Fibroblast of peridontal ligament (primary cell): ENCODE measurements at regions not wholly inside any gene's neighbourhood (a gene's known extent, or its start where the extent isn't known, plus 50 kb on each side); places are given as distances from the start of the nearest gene placed in this dataset.

Source experiments
- DNase-seq: peaks from one replicate; pipeline ENCODE4 v3.0.0-alpha.2; 2010; ENCODE audit errors: extremely low read depth

DNA sequence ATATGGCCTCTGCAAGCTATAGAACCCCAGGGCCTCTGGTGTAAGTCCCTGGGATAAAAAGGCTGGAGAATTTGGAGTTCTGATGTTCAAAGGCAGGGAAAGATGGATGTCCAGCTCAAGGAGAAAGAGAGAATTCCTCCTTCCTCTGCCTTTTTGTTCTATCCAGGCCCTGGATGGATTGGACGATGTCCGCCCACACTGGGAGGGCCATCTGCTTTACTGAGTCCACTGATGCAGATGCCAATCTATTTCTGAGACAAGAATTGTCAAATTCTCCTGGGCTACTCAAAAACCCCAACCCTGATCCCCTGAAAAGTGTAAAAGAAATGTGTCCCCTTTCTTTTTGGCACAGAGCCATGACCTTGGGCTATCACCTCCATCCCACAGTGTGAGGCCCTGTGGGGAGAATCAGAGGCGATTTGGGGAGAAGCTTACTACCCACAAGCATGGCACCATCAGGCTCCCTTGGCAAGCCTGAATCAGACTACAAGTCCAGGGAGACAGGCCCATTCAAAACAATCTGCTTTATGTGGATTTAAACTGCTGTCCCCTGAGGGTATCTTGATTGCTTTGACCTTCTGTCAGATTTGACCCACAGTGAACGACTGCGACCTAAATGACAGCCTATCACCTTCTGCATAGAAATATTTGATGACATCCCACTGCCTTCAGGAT lies 334.0 kb downstream of the NUAK1 start:
- no peak for DNase-seq

- no peak for DNase-seq
Observed at GRCh38 chr12:105805730-105806399, 332.9 kb downstream of the NUAK1 start.

DNA sequence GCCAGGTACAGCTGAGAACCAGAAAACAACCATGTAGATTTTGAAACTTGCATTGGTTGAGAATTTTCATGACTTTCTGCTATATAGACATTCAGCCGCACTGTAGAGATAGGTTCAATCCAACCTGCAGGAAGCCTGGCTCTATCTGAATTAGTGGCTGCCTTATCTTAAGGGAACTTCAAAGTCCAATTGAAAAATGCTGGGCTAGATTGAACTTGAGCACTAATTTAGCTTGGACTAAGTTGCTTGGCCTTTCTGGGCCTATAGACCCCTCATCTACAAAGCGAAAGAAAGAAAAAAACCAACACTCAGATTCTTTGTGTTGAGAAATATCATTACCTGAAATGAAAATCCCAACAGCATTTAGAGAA lies 332.4 kb downstream of the NUAK1 start:
- DNase-seq = no peak

DNA sequence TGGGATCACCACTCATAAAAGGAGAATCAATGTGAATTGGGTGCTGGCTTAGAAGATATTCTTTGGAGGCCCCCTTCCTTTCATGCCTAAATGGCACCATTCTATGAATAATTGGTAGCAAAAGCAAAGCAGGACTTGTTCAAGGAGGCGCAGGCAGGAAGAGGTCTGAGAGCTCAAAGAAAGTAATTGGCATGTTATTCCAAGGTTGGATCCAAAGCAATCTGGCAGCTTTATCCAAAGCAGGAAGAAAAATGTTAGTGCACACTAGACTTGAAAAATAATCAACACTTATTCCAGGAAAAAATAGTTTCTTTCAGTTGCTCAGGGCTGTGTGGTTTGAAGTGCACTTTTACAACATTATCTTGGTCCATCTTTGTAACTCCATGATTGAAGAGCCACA lies 326.4 kb downstream of the NUAK1 start:
- DNase-seq = no peak

DNA sequence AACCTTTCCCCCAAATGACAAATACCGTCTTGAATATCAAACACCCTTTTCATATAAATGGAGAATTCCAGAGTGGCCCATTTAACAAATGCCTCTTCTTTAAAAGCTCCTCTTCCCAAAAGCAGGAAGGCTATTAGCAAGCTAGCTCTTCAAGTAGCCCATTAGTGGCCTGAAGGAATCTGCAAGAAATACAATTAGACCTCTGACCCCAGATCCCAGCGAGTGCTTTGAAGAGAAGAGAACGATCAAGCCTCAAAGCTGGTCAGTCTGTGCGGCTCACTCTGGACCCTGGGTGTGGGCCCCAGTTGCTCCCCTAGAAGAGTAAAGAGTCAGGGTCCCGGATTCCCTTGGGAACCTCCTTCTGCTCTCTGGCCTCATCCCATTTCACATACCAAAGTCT lies 325.6 kb downstream of the NUAK1 start:
- DNase-seq = no peak

GRCh38 chr12:105814283-105814682 lies 324.5 kb downstream of the NUAK1 start:
- DNase-seq = no peak

GRCh38 chr12:105819549-105819948 lies 319.2 kb downstream of the NUAK1 start:
- no peak for DNase-seq

GRCh38 chr12:105820429-105821125 lies 318.2 kb downstream of the NUAK1 start:
- DNase-seq = peak; percentile 2

DNA sequence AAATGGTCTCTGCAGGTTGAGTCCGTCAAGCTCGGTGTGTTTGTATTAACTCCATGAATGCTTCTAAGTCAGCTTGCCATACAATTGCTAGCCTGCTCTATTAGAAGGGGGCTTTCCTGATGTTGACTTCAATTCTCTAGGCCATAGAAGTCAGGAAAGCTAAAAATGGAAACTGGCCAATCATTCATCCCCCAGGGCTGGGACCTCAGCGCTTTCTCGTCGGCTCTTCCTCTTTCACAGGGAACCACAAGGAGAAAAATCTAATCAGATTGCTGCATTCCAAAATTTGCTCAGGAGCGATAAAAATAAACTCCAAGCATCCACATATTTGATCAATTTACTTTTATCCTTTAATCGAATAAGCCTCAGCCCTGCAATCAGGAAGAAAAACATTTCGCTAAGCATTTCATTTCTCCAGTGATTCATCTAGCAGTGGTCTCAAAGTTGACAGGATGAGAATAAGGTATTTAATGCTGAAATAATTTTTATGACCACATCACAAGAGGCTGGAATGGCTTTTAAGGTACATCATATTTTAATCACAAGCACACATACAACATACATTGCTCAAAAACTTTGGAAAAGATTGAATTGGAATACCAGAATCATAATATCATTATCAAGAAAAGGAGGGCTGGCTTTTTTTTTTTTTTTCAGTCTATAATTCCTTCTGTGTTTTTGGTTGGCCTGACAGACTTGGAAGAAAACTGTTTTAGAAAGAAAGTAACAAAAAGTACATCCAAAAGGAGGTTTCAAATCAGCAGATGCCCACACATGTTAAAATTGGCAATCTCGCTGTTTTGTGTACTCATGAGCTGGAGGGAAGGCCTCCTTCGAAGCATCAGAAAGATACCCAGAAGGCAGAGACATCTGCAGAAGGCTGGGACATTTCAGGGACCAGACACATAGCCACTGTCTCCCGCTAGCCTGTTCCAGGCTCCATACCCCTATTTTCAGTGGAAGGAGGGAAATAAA lies 316.3 kb downstream of the NUAK1 start:
- DNase-seq = no peak

- no peak for DNase-seq
Observed at GRCh38 chr12:105823810-105824209, 314.9 kb downstream of the NUAK1 start.

DNA sequence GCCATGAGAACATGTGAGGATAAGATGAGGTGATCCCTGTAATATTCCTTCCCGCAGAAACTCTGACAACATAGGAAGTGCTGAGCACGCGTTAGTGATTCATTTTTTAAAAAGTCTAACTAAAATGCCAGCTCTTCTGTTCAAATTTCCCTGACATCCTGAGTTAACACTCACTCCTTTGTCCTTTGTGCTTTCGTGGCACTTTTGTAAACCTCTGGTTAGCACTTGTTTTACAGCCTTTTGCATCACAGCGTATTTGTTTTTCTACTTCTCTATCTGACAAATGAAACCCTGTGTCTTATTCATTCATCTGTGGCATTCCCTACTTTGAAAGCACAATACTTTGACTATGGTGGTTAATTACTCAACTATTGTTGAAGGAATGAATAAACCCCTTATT lies 313.6 kb downstream of the NUAK1 start:
- DNase-seq = no peak

GRCh38 chr12:105831372-105831771 lies 307.4 kb downstream of the NUAK1 start:
- no peak for DNase-seq

- DNase-seq = no peak
Observed at GRCh38 chr12:105832021-105832420, 306.7 kb downstream of the NUAK1 start.

DNA sequence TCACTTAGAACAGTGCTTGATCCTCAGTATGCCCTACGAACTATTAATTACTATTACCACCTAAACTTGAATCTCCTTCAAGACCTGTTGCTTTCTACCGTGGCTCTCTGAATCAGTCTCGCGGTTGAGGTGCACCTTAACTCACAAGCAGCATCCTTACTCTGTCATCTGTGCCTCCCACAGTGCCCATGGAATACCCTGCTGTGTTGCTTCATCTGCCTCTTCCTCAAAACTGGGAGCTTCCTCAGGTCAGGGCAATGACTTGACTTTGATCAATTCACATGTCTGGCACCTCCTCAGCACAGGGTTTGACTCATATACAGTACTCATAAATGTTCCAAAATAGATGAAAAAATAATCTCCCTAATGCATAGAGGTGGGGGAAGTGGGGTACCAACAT lies 305.9 kb downstream of the NUAK1 start:
- DNase-seq = no peak

- DNase-seq = no peak
Observed at GRCh38 chr12:105834496-105834895, 304.3 kb downstream of the NUAK1 start.

- no peak for DNase-seq
Observed at GRCh38 chr12:105835580-105836241, 303.0 kb downstream of the NUAK1 start.

DNA sequence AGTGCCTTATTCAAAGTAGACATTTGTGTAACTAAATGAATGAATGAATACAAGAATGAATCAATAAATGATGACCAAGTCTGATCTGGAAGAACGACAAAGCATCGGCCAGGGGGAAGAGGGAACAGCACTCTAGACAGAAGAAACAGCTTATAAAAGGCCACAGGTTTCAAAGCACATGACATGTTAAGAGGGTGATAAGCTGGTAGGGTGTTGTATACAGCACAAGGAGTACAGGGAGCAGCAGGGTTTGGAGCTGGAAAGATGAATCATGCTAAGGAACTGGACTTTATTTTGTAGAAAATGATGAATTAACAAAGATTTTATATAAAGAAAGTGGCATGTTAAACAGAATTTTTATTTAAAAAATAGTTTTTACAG lies 302.5 kb downstream of the NUAK1 start:
- no peak for DNase-seq

DNA sequence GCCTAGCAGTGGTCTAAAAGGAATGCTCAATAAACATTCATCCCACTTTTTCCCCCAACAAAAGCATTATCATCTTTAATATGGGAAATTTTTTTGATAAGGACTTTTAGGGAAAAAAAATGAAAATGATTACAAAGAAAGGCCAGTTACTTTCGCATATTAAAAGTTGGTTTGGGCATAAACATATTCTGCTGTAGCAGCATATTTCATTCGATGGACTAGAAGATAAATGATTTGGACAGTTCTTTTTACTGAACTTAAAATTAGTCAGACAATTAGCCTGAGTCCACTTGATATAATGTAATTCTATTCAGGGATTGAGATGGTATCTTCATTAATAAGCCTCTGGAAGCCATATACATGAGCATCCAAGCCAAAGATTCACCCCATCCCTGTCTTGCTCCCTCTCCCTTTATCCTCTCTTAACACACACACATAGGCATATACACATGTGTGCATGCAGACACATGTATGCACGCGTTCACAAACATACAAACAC lies 299.1 kb downstream of the NUAK1 start:
- DNase-seq = no peak

GRCh38 chr12:105840384-105840783 lies 298.4 kb downstream of the NUAK1 start:
- no peak for DNase-seq

DNA sequence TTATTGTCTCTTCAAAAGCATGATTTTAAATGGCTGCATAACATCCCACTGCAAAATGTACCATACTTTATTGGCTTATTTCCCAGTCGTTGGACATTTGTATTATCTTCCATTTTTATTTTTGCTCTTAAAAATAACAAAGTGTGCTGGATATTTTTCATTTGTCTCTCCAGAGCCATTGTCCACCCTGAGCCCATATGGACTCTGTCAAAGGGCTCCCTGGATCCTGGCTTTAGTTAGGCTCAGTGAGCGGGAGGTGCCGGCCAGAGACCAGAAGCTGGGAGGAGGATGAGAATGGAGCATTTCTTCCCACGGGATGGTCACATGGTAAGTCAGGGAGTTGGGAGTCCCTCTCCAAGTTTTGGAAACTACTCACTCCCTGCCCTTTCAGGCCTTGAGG lies 296.9 kb downstream of the NUAK1 start:
- DNase-seq = no peak

DNA sequence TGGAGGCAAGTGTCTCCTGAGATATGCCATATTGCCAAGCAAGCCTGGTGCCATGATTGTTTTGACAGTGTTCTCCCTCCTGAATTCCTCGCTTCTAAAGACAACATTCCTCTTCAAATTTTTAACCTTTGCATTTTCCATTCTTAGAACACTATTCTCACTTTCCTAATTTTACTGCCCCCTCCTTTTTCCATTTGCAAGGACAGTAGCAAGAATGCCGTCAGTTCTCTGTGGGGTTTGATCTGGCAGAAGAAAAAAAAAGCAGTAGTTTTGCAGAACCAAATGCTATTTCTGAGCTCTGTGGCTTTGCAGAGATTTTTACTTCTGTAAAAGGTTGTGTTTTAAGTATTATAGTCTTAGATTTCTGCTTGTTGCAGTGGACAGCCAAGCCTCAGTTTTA lies 295.2 kb downstream of the NUAK1 start:
- no peak for DNase-seq
